GM18867 (cell line): ENCODE measurements at regions not wholly inside any gene's neighbourhood (a gene's known extent, or its start where the extent isn't known, plus 50 kb on each side); places are given as distances from the start of the nearest gene placed in this dataset.
"Not testable (repeated sequence)": the region's sequence is repeated elsewhere in the genome, so short reads cannot be mapped to it uniquely, and the experiment has no call there.

Experiments used
- ATAC-seq: cut with Tn5 transposase; IDR thresholded peaks from one replicate; pipeline ENCODE4 v1.9.1; 2021; ENCODE audit warnings: mild to moderate bottlenecking, moderate library complexity; ENCODE audit not compliant: unreplicated experiment

GRCh38 chr3:29011966-29012365 is 268.9 kb upstream of the RBMS3 start:
- no peak for ATAC-seq

GRCh38 chr3:29022976-29023375 is 257.9 kb upstream of the RBMS3 start:
- no peak for ATAC-seq

GRCh38 chr3:29026286-29026685 is 254.6 kb upstream of the RBMS3 start:
- peak; percentile 91 for ATAC-seq

- ATAC-seq = peak; percentile 30
Measured at GRCh38 chr3:29026959-29027358, 253.9 kb upstream of the RBMS3 start.

GRCh38 chr3:29031175-29031574 is 249.7 kb upstream of the RBMS3 start:
- ATAC-seq = not testable (repeated sequence)

GRCh38 chr3:29033511-29033910 is 247.4 kb upstream of the RBMS3 start:
- ATAC-seq = no peak

GRCh38 chr3:29050155-29050554 is 230.7 kb upstream of the RBMS3 start:
- ATAC-seq = no peak

- ATAC-seq = no peak
Measured at GRCh38 chr3:29057326-29057725, 223.5 kb upstream of the RBMS3 start.

GRCh38 chr3:29064085-29064484 is 216.8 kb upstream of the RBMS3 start:
- ATAC-seq = no peak

GRCh38 chr3:29065211-29065785 is 215.6 kb upstream of the RBMS3 start:
- ATAC-seq = no peak

- ATAC-seq = no peak
Measured at GRCh38 chr3:29067007-29067406, 213.9 kb upstream of the RBMS3 start.

GRCh38 chr3:29070959-29071634 is 209.8 kb upstream of the RBMS3 start:
- no peak for ATAC-seq

GRCh38 chr3:29072611-29073010 is 208.3 kb upstream of the RBMS3 start:
- no peak for ATAC-seq

- no peak for ATAC-seq
Measured at GRCh38 chr3:29077356-29077755, 203.5 kb upstream of the RBMS3 start.

- ATAC-seq = no peak
Measured at GRCh38 chr3:29079358-29079757, 201.5 kb upstream of the RBMS3 start.

- ATAC-seq = no peak
Measured at GRCh38 chr3:29080967-29081366, 199.9 kb upstream of the RBMS3 start.

GRCh38 chr3:29083081-29083480 is 197.8 kb upstream of the RBMS3 start:
- ATAC-seq = no peak

- ATAC-seq = no peak
Measured at GRCh38 chr3:29083676-29084075, 197.2 kb upstream of the RBMS3 start.

- ATAC-seq = no peak
Measured at GRCh38 chr3:29088579-29088978, 192.3 kb upstream of the RBMS3 start.

- ATAC-seq = no peak
Measured at GRCh38 chr3:29090912-29091597, 189.8 kb upstream of the RBMS3 start.

- no peak for ATAC-seq
Measured at GRCh38 chr3:29091599-29092189, 189.2 kb upstream of the RBMS3 start.

GRCh38 chr3:29092348-29092747 is 188.5 kb upstream of the RBMS3 start:
- ATAC-seq = no peak
